ENCODE measurements at regions not wholly inside any gene's neighbourhood (a gene's known extent, or its start where the extent isn't known, plus 50 kb on each side); places are given as distances from the start of the nearest gene placed in this dataset.

- no peak overlapping the region for H3K4me3 ChIP-seq
- no peak for TF ChIP-seq EZH2 (IDR thresholded peaks at IDR 0.05; ENCODE audit: low read depth)
- TF ChIP-seq, protein P1, sequence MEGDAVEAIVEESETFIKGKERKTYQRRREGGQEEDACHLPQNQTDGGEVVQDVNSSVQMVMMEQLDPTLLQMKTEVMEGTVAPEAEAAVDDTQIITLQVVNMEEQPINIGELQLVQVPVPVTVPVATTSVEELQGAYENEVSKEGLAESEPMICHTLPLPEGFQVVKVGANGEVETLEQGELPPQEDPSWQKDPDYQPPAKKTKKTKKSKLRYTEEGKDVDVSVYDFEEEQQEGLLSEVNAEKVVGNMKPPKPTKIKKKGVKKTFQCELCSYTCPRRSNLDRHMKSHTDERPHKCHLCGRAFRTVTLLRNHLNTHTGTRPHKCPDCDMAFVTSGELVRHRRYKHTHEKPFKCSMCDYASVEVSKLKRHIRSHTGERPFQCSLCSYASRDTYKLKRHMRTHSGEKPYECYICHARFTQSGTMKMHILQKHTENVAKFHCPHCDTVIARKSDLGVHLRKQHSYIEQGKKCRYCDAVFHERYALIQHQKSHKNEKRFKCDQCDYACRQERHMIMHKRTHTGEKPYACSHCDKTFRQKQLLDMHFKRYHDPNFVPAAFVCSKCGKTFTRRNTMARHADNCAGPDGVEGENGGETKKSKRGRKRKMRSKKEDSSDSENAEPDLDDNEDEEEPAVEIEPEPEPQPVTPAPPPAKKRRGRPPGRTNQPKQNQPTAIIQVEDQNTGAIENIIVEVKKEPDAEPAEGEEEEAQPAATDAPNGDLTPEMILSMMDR (conservative IDR thresholded peaks at IDR 0.05), result no peak
- no peaks in the 10 kb centered on the region for H3K36me3 ChIP-seq (ENCODE audit: low read depth)
- H3K9me2 ChIP-seq (ENCODE audit: insufficient read depth), result no peaks in the 10 kb centered on the region
- CTCF ChIA-PET, result no interaction called here
- intact Hi-C loops (cut with micrococcal nuclease; ENCODE audit: unreplicated experiment), result no loop called here
- BruUV-seq (replicated peaks), result no TSS peak
- 0 out of 2 replicates have a peak, but pooled peaks cover 13% of the 10 kb centered on the region for H3K27me3 ChIP-seq (ENCODE audit: insufficient read depth, low read depth)
- no peaks in the 10 kb centered on the region for H3K9me3 ChIP-seq (ENCODE audit: insufficient read depth, low read depth)
- no peak for DNase-seq
- no peaks in the 10 kb centered on the region for H3F3A ChIP-seq (ENCODE audit: insufficient read depth, low read depth)
- H3K4me2 ChIP-seq, result no peak overlapping the region
- H4K20me1 ChIP-seq (ENCODE audit: insufficient read depth), result no peaks in the 10 kb centered on the region; the same call in 1 of the 2 replicates
- no peak overlapping the region for H2AFZ ChIP-seq
- no peaks in the 10 kb centered on the region for H3K79me2 ChIP-seq (ENCODE audit: low read depth)
- POLR2A ChIA-PET (ENCODE audit: unreplicated experiment), result no interaction called here
- H3K4me1 ChIP-seq (replicated peaks; ENCODE audit: insufficient read depth), result no peaks in the 10 kb centered on the region
- H3K27ac ChIP-seq, result no peak overlapping the region
These were observed 529.1 kb upstream of the POM121L12 start for GRCh38 chr7:52506325-52506724.

- Histone ChIP-seq H3K36me3 (ENCODE audit: low read depth) (no peaks in the 10 kb centered on the region), H3K4me2 (no peak overlapping the region), H3K4me3 (no peak overlapping the region), H3K27me3 (ENCODE audit: insufficient read depth, low read depth) (0 out of 2 replicates have a peak, but pooled peaks cover 13% of the 10 kb centered on the region), H3K4me1 (replicated peaks; ENCODE audit: insufficient read depth) (no peaks in the 10 kb centered on the region), H3K9me3 (ENCODE audit: insufficient read depth, low read depth) (no peaks in the 10 kb centered on the region), H4K20me1 (ENCODE audit: insufficient read depth) (no peaks in the 10 kb centered on the region; the same call in 1 of the 2 replicates), H3K79me2 (ENCODE audit: low read depth) (no peaks in the 10 kb centered on the region), H3K27ac (no peak overlapping the region), H3K9me2 (ENCODE audit: insufficient read depth) (no peaks in the 10 kb centered on the region), H2AFZ (no peak overlapping the region), H3F3A (ENCODE audit: insufficient read depth, low read depth) (no peaks in the 10 kb centered on the region)
- TF ChIP-seq, protein P1 (conservative IDR thresholded peaks at IDR 0.05), result no peak
- no peak for TF ChIP-seq EZH2 (IDR thresholded peaks at IDR 0.05; ENCODE audit: low read depth)
- no peak for DNase-seq
- POLR2A ChIA-PET (ENCODE audit: unreplicated experiment), result no interaction called here
- CTCF ChIA-PET, result no interaction called here
- BruUV-seq (replicated peaks), result no TSS peak
- intact Hi-C loops (cut with micrococcal nuclease; ENCODE audit: unreplicated experiment), result no loop called here
These were observed 530.9 kb upstream of the POM121L12 start for GRCh38 chr7:52504561-52504960.

DNA sequence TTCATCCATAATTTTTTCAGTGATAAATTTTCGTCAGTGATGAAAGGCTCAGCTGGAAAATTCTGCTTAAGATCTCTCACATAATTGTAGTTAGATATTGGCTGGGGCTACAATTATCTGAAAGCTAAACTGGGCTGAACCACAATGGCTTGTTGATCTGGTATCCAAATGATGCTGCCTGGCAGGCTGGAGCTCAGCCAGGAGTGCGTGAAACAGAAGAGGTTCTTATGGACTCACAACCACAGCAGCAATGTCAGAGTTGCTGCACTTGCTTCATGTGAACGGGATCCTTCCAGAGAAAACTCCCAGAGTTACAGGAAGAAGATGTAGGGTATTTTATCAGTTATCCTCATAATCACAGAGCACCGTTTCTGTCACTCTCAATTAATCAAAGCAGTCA is 533.2 kb upstream of the POM121L12 start:
- H3K4me3 ChIP-seq, result no peak overlapping the region
- no peaks in the 10 kb centered on the region for H3K9me2 ChIP-seq (ENCODE audit: insufficient read depth)
- H3K9me3 ChIP-seq (ENCODE audit: insufficient read depth, low read depth), result no peaks in the 10 kb centered on the region
- no peak for TF ChIP-seq EZH2 (IDR thresholded peaks at IDR 0.05; ENCODE audit: low read depth)
- TF ChIP-seq, protein P1 (conservative IDR thresholded peaks at IDR 0.05), result no peak
- H2AFZ ChIP-seq, result no peak overlapping the region
- 0 out of 2 replicates have a peak, but pooled peaks cover 13% of the 10 kb centered on the region for H3K27me3 ChIP-seq (ENCODE audit: insufficient read depth, low read depth)
- no peak overlapping the region for H3K27ac ChIP-seq
- no peaks in the 10 kb centered on the region for H3K79me2 ChIP-seq (ENCODE audit: low read depth)
- no peak for DNase-seq
- no peaks in the 10 kb centered on the region for H3K36me3 ChIP-seq (ENCODE audit: low read depth)
- POLR2A ChIA-PET (ENCODE audit: unreplicated experiment), result no interaction called here
- no peaks in the 10 kb centered on the region for H3F3A ChIP-seq (ENCODE audit: insufficient read depth, low read depth)
- H3K4me1 ChIP-seq (replicated peaks; ENCODE audit: insufficient read depth), result no peaks in the 10 kb centered on the region
- CTCF ChIA-PET, result no interaction called here
- intact Hi-C loops (cut with micrococcal nuclease; ENCODE audit: unreplicated experiment), result no loop called here
- no TSS peak for BruUV-seq (replicated peaks)
- no peaks in the 10 kb centered on the region; the same call in 1 of the 2 replicates for H4K20me1 ChIP-seq (ENCODE audit: insufficient read depth)
- no peak overlapping the region for H3K4me2 ChIP-seq
